Activated naive CD8-positive, alpha-beta T cell treated with anti-CD3 and anti-CD28 coated beads, Interleukin-2, amount 10 ng/mL, durations not matched to agents 7 days and 5 days (primary cell): ENCODE measurements at regions not wholly inside any gene's neighbourhood (a gene's known extent, or its start where the extent isn't known, plus 50 kb on each side); places are given as distances from the start of the nearest gene placed in this dataset.
"Not testable (repeated sequence)": the region's sequence is repeated elsewhere in the genome, so short reads cannot be mapped to it uniquely, and the experiment has no call there.

Source experiments
- ATAC-seq: fragments of 150-1000 bp; cut with Tn5 transposase; one replicate; pipeline ENCODE4 v1.10.0; 2021; ENCODE audit warnings: low read depth, moderate library complexity
- POLR2A ChIA-PET: fragments of 350-600 bp; sonication (Branson Sonifier 250); formaldehyde crosslinking; loops from one replicate; lab custom pipeline; 2021; ENCODE audit warnings: antibody characterized with exemption; lab: Charles Lee
- DNase-seq: peaks from one replicate; pipeline ENCODE4 v3.0.0; 2021
- H3K27ac Mint-ChIP-seq: one replicate; pipeline ENCODE4 v1.8.0; 2022; ENCODE audit warnings: mild to moderate bottlenecking, mixed read lengths
- H3K27me3 Mint-ChIP-seq: one replicate; pipeline ENCODE4 v1.8.0; 2022; ENCODE audit warnings: mild to moderate bottlenecking, moderate library complexity, mixed read lengths
- H3K36me3 Mint-ChIP-seq: one replicate; pipeline ENCODE4 v1.8.0; 2021; ENCODE audit warnings: mild to moderate bottlenecking, mixed read lengths
- H3K4me1 Mint-ChIP-seq: one replicate; pipeline ENCODE4 v1.8.0; 2021; ENCODE audit warnings: mixed read lengths
- H3K4me3 Mint-ChIP-seq: one replicate; pipeline ENCODE4 v1.8.0; 2022; ENCODE audit warnings: mild to moderate bottlenecking, moderate library complexity, mixed read lengths
- H3K9me3 Mint-ChIP-seq: one replicate; pipeline ENCODE4 v1.8.0; 2021; ENCODE audit warnings: mixed read lengths

DNA sequence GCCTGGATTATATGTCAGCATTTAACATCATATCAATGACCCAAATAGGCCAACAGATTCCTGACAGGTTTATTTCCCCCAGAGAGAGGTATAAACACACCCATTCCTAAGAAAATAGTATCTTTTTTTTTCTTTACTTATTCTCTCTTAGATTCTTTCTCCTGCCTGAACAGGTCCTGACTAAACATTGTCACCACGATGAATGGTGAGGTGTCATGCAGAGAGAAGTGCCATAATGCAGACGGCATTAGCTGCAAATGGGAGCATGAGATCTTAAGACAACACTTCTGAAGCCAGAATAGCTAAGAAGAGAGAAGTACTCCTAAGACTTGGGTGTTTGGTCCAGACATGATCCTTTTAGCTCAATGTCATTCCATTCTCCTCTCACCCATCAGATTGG lies 131.3 kb downstream of the ZNF648 start:
- no peaks in the 10 kb centered on the region for H3K9me3 Mint-ChIP-seq
- no peaks in the 10 kb centered on the region for H3K4me1 Mint-ChIP-seq
- no peak overlapping the region for H3K4me3 Mint-ChIP-seq
- H3K36me3 Mint-ChIP-seq = no peaks in the 10 kb centered on the region
- POLR2A ChIA-PET = no interaction called here
- peaks cover 7% of the 10 kb centered on the region for H3K27me3 Mint-ChIP-seq
- ATAC-seq = no peak
- no peak for DNase-seq
- no peak overlapping the region for H3K27ac Mint-ChIP-seq

GRCh38 chr1:181926697-181927096 lies 134.8 kb downstream of the ZNF648 start:
- H3K27ac Mint-ChIP-seq = no peak overlapping the region
- peaks cover 8% of the 10 kb centered on the region for H3K9me3 Mint-ChIP-seq
- ATAC-seq (no peak), DNase-seq (no peak)
- peaks cover 2% of the 10 kb centered on the region for H3K27me3 Mint-ChIP-seq
- H3K36me3 Mint-ChIP-seq = no peaks in the 10 kb centered on the region
- H3K4me1 Mint-ChIP-seq = no peaks in the 10 kb centered on the region
- POLR2A ChIA-PET = no interaction called here
- no peak overlapping the region for H3K4me3 Mint-ChIP-seq

- H3K27me3 Mint-ChIP-seq, POLR2A ChIA-PET, H3K4me1 Mint-ChIP-seq, H3K9me3 Mint-ChIP-seq, H3K4me3 Mint-ChIP-seq, DNase-seq, H3K36me3 Mint-ChIP-seq, ATAC-seq, H3K27ac Mint-ChIP-seq: not testable (repeated sequence)
These were observed 137.5 kb downstream of the ZNF648 start for GRCh38 chr1:181924034-181924433.

- POLR2A ChIA-PET = no interaction called here
- Mint-ChIP-seq H3K4me1 (no peaks in the 10 kb centered on the region), H3K27me3 (no peaks in the 10 kb centered on the region), H3K27ac (no peak overlapping the region), H3K9me3 (peaks cover 3% of the 10 kb centered on the region), H3K4me3 (no peak overlapping the region), H3K36me3 (no peaks in the 10 kb centered on the region)
- no peak for ATAC-seq
- DNase-seq = no peak
These were observed 142.0 kb downstream of the ZNF648 start for GRCh38 chr1:181919542-181919941.

DNA sequence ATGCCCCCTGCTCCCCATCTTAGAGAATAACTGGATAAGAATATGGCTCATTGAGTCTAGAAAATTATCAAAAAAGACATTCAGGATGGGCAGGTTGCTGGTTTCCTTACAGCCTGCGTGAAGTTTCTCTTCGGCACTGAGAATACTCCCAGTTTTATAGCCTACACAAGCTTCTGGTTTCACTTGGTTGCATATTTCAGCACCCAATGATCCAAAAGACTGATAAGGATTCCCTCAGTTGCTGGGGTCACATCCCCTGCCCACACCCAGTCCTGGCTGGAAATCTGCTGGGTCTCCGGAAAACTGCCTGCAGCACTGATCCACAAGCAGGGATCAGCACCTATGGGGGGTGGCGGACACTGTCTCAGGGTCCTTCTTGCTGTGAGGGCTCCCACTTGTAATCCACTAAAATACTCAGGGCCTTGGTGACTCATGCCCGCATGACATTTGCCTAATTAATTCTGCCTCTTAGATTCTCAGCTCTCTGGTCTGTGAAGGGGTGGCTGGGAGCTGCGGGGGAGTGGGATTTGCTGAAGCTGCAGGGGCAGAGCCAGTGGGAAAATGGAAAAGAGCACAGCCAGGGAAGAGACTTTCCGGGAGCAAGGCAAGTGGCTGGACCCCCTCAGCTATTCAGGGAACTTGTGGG lies 142.5 kb downstream of the ZNF648 start:
- DNase-seq (no peak), ATAC-seq (no peak)
- Mint-ChIP-seq H3K9me3 (peaks cover 2% of the 10 kb centered on the region), H3K27me3 (no peaks in the 10 kb centered on the region), H3K4me3 (no peak overlapping the region), H3K27ac (no peak overlapping the region), H3K36me3 (no peaks in the 10 kb centered on the region), H3K4me1 (no peaks in the 10 kb centered on the region)
- POLR2A ChIA-PET = no interaction called here

DNA sequence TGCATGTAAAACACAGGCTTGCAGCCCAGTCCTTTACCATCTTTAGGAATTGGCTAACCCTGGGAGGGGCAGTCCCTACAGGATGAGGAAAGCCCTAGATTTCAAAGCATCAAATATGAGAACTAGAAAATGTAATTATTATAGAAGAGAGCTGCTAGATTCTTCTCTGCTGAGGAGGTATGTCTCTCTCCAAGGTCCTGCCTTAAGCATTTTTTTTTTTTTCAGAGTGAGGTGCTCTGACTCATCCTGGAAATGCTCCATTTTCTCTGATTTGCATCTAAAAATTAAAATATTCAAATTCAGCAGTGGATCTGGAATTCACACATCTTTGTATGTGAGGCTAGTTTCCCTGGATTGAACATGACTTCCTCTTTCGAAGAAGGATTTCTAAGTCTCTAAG lies 149.8 kb downstream of the ZNF648 start:
- POLR2A ChIA-PET = no interaction called here
- H3K36me3 Mint-ChIP-seq = no peaks in the 10 kb centered on the region

DNA sequence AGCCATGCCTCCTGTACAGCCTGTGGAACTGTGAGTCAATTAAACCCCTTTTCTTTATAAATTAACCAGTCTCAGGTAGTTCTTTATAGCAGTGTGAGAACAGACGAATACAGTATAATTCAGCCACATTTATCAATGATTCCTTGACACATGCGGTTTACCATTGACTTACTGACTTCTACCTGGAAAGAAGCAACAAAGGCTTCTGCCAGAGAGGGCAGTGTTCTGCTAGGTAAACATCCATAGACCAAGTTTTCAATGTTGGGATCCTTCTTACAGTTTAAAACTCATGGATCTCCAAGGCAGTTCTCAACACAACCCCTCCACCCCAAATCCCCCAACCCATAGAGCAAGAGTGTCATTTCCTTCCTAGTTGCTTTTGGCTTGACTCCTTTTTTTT lies 150.6 kb downstream of the ZNF648 start:
- DNase-seq (no peak), ATAC-seq (no peak)
- Mint-ChIP-seq H3K4me3 (no peak overlapping the region), H3K27ac (no peak overlapping the region), H3K27me3 (peaks cover 7% of the 10 kb centered on the region), H3K9me3 (no peaks in the 10 kb centered on the region), H3K4me1 (no peaks in the 10 kb centered on the region), H3K36me3 (no peaks in the 10 kb centered on the region)
- POLR2A ChIA-PET = no interaction called here

More for the DNA sequence above, 149.8 kb downstream of the ZNF648 start:
- ATAC-seq (no peak), DNase-seq (no peak)
- no peaks in the 10 kb centered on the region for H3K4me1 Mint-ChIP-seq
- no peaks in the 10 kb centered on the region for H3K9me3 Mint-ChIP-seq
- H3K4me3 Mint-ChIP-seq = no peak overlapping the region
- no peak overlapping the region for H3K27ac Mint-ChIP-seq
- peaks cover 5% of the 10 kb centered on the region for H3K27me3 Mint-ChIP-seq

- POLR2A ChIA-PET = no interaction called here
- H3K4me1 Mint-ChIP-seq = no peaks in the 10 kb centered on the region
- ATAC-seq = no peak
- no peak overlapping the region for H3K4me3 Mint-ChIP-seq
- H3K36me3 Mint-ChIP-seq = no peaks in the 10 kb centered on the region
- no peaks in the 10 kb centered on the region for H3K9me3 Mint-ChIP-seq
- peaks cover 7% of the 10 kb centered on the region for H3K27me3 Mint-ChIP-seq
- H3K27ac Mint-ChIP-seq = no peak overlapping the region
- no peak for DNase-seq
These were observed 152.5 kb downstream of the ZNF648 start for GRCh38 chr1:181909010-181909409.

DNA sequence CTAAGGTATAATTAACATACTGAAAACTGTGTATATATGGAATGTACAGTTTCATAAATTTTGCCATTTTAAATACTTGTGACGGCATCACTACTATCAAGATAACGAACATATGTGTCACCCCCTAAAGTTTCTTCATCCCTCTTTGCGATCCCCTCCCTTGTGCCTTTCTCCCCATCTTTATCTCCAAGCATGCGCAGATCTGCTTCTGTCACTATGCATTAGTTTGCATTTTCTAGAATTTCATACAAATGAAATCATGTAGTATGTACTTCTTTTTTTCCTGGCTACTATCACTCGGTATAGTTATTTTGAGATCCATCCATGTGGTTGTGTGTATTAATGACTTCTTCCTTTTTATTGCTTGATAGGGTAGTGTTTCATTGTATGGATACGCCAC lies 154.9 kb downstream of the ZNF648 start:
- H3K36me3 Mint-ChIP-seq = no peaks in the 10 kb centered on the region
- no peaks in the 10 kb centered on the region for H3K4me1 Mint-ChIP-seq
- ATAC-seq = no peak
- H3K4me3 Mint-ChIP-seq = no peak overlapping the region
- POLR2A ChIA-PET = no interaction called here
- no peak for DNase-seq
- H3K27ac Mint-ChIP-seq = no peak overlapping the region
- H3K9me3 Mint-ChIP-seq = no peaks in the 10 kb centered on the region
- peaks cover 13% of the 10 kb centered on the region for H3K27me3 Mint-ChIP-seq

DNA sequence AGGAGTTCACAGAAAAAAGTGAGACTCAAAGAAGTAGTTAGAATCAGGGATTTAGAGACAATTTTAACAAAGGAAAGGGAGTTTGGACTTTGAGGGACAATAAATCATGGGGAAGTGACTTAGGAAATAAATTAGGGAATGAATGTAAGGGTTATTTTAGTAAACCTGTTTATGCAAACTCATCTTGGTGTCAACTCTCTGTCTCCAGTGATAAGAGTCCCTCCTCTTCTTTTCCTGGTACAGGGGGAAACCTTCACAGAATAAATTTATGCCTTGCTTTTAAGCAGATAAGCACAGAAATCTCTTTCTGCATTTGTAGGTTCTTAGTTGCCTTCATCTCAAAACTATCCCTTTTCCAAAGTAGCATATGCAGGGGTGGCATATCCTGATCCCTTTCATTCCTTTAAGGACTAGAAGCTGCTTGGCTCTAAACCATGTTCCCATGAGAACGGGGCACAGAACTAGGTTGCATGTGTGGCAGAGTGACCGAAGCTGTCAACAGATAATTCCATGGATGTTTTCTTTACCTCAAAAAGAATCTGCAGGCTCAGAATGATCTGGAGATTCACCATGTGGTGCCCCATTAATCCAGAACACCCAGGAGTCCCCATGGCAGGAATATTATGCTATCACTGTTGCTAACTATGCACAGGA lies 155.4 kb downstream of the ZNF648 start:
- Mint-ChIP-seq H3K27ac (no peak overlapping the region), H3K27me3 (peaks cover 13% of the 10 kb centered on the region), H3K36me3 (no peaks in the 10 kb centered on the region), H3K4me1 (no peaks in the 10 kb centered on the region), H3K9me3 (no peaks in the 10 kb centered on the region), H3K4me3 (no peak overlapping the region)
- ATAC-seq (no peak), DNase-seq (no peak)
- POLR2A ChIA-PET = no interaction called here

- no peaks in the 10 kb centered on the region for H3K36me3 Mint-ChIP-seq
- no peak overlapping the region for H3K4me3 Mint-ChIP-seq
- POLR2A ChIA-PET = no interaction called here
- DNase-seq (no peak), ATAC-seq (no peak)
- no peaks in the 10 kb centered on the region for H3K9me3 Mint-ChIP-seq
- no peak overlapping the region for H3K27ac Mint-ChIP-seq
- H3K4me1 Mint-ChIP-seq = no peaks in the 10 kb centered on the region
- peaks cover 15% of the 10 kb centered on the region for H3K27me3 Mint-ChIP-seq
These were observed 162.7 kb downstream of the ZNF648 start for GRCh38 chr1:181898773-181899172.

DNA sequence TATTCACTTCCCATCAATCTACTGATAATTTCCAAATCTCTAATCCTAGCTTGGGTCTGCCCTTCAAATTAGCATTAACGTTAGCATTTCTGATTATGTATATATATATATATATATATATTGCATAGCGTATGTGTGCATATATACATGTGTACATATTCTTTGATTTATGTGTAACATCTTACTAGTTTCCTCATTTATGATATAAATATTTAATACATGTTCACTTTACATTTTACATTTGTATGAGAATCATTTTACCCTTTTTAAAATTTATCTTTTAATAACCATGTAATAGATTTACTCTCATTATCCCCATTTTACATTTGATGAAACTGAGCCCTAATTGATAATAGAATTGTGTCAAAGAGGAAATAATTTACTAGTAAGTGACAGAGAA lies 164.7 kb downstream of the ZNF648 start:
- Mint-ChIP-seq H3K36me3 (no peaks in the 10 kb centered on the region), H3K27ac (no peak overlapping the region), H3K9me3 (no peaks in the 10 kb centered on the region), H3K4me1 (no peaks in the 10 kb centered on the region), H3K4me3 (no peak overlapping the region), H3K27me3 (peaks cover 10% of the 10 kb centered on the region)
- ATAC-seq = no peak
- POLR2A ChIA-PET = no interaction called here
- DNase-seq = no peak

DNA sequence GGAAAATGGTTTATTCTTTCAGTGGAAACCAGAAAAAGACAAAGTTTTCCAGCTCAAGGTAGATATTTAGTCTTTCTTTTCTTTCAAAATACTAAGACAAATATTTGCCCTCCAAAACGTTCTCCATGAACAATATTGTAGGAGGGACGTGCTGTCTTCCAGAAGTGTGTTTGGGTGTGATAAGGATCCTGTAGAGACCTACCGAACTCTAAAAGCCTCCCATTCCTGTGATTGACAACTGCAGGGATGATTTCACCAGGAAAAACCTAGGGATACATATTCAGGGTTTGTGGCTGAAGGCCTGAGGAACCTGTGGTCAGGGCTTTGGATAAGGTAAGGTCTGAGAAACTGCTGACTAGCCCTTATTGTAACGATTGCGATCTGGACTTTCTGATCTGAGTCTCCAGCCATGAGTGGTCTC lies 167.1 kb downstream of the ZNF648 start:
- no peaks in the 10 kb centered on the region for H3K36me3 Mint-ChIP-seq
- ATAC-seq (no peak), DNase-seq (no peak)
- H3K27ac Mint-ChIP-seq = no peak overlapping the region
- no peaks in the 10 kb centered on the region for H3K9me3 Mint-ChIP-seq
- POLR2A ChIA-PET = no interaction called here
- no peak overlapping the region for H3K4me3 Mint-ChIP-seq
- H3K27me3 Mint-ChIP-seq = peaks cover 4% of the 10 kb centered on the region
- no peaks in the 10 kb centered on the region for H3K4me1 Mint-ChIP-seq

GRCh38 chr1:181893937-181894336 lies 167.6 kb downstream of the ZNF648 start:
- Mint-ChIP-seq H3K4me1 (no peaks in the 10 kb centered on the region), H3K27ac (no peak overlapping the region), H3K4me3 (no peak overlapping the region), H3K36me3 (no peaks in the 10 kb centered on the region), H3K27me3 (peaks cover 4% of the 10 kb centered on the region), H3K9me3 (no peaks in the 10 kb centered on the region)
- DNase-seq = no peak
- POLR2A ChIA-PET = no interaction called here
- no peak for ATAC-seq
